GM04504 (cell line): ENCODE measurements at regions not wholly inside any gene's neighbourhood (a gene's known extent, or its start where the extent isn't known, plus 50 kb on each side); places are given as distances from the start of the nearest gene placed in this dataset.
"Not testable (repeated sequence)": the region's sequence is repeated elsewhere in the genome, so short reads cannot be mapped to it uniquely, and the experiment has no call there.

Source experiments
- DNase-seq: peaks from one replicate; pipeline ENCODE4 v3.0.0-alpha.2; 2012; ENCODE audit warnings: low read depth

DNA sequence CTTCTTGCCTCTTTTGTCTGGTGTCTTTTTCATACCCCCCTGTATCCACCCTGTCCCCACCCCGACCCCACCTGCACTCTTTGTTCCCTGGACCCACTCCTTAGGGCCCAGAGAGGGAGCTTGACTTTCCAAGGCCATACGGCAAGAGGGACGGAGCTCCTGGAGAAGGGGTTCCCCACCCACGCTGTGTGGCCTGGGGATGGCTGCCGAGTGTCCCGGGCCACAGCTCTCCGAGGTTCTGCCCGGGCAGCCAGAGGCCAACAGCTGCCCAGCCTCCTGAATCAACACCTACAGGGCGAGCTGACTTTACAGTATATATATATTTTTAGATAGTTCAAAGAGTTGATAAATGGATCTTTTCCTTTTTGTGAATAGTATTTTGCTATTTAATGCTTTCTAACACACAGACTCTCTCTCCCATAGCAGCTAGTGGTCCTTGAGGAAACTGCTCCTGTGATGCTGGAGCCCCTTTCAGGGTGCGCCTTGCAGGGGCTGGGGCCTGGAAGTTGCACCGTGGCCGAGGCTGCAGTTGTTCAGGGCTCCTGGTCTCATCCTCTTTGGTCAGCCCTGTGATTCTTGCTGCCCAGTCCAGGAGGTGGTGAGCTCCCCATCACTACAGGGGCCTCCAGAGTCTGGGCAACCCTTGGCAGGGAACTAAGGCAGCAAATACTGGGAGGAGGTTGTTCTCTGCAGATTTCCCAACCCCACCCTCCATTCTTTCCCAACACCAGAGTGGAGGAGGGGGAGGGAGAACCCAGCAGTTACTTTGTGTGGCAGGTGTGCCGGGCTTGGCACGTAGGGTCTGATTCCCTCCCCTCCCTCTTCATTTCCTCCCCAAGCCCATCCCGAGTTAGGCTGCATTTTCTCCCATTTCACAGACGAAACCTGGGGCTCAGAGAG, 321.6 kb downstream of the PTPRU start:
- DNase-seq, result no peak

DNA sequence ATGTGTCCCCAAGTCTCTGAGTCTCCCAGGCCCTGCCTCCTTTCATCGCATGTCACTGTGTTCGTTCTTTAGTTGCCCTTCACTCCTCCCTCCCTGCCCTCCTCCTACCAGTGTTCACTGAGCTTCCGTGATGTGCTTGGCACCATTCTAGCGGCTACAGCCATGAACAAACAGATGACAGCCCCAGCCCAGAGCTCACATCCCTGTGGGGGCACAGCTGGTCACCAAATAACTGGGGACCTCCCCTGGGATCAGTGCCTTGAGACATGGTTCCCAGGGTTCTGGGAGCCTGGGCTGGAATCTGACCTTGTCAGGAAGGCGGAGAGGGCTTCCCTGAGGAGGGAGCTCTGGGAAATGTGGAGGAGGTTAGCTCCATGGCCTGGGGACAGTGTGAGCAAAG, 320.7 kb downstream of the PTPRU start:
- no peak for DNase-seq

DNA sequence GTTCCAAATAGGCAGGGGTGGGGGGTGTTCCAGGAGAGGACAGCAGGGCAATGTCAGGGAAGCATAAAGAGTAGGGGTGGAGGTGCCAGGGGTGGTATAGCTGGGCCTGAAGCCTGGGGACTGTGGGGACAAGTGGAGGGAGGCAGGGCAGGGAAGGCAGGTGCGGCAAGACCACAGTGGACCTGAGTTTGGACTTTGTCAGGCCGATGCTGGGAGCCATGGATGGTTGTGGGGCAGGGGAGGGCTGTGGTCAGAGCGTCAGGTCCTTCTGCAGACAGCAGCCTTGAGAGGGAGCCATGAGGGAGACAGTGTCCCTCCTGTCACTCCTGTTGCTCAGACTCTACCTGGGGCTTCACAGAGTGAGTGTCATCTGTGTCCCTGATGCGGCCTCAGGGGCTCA, 320.3 kb downstream of the PTPRU start:
- DNase-seq, result no peak

DNA sequence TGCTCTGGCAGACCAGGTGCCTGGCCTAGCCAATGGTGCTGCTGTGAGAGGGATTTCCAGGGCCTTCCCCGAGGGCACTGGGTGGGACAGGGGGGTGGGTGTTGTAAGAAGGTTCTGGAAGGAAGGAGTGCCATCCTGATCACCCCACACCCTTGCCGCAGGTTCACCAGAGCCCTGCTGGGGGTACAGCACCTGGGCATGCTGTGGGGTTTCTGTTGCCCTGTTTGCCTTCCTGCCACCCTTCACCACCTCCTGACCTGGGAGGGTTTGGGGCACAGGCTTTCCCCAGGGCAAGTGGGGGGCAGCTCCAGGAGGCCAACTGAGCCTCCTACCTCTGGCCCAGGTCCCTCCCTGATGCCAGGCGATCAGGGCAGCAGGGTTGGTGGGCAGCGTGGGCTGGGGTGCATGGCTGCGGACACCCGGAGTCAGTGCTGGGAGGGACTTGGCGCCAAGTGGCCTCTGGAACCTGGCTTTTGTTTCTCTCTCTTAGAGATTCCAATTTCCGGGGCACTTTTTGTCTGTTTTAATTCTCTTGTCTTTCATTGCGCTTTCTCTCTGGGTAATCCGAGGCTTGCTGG, 318.8 kb downstream of the PTPRU start:
- no peak for DNase-seq

DNA sequence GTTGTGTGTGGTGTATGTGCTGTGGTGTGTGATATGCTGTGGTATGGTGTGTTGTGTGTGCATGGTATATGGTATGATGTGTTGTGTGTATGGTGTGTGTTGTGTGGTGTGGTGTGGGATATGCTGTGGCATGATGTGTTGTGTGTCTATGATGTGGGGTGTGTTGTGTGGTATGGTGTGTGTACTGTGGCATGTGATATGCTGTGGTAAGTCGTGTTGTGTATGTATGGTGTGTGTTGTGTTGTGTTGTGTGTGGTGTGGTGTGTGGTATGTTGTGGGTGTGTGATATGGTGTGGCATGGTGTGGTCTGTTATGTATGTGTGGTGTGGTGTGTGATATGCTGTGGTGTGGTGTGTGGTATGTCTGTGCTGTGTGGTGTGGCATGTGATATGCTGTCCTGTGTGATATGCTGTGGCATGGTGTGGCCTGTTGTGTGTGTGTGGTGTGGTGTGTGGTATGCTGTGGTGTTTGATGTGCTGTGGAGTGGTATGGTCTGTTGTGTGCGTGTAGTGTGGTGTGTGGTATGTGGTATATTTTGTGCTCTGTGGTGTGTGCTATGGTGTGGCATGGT, 318.0 kb downstream of the PTPRU start:
- DNase-seq, result no peak

DNA sequence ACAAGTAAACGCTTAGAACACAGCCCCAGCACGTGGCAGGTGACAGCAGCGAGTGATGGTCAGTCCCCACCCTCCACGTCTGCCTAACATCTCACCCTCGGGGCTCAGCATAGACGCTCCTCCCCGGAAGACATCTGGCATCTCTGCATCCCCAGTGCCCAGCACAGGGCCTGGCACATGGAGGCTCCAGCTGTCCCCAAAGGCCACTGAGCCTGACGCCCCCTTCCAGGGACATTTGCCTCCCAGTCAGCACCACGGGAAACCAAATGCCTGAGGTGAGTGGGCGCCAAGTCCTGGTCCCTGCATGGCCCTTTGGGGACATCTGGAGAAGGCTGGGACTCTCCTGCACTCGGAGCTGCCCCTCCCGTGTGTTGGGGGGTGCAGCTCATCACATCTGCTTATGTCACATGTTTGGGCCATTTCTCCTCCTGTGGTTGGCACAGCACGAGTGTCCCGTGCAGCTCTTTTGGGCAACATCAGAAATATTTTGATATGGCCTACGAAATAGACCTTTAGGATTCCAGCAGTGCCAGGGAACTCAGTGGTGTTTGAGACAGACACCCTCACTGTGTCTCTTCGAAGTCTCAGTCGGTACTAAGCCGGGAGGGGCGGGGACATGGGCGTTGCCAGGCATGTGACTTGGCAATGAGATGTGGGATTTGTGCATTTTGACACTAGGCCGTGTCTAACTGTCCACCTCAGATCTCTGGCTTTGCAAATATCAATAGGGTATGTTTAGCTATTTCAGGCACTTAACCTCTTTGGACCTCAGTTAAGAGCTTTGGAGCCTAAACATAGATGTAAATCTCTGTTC, 315.0 kb downstream of the PTPRU start:
- DNase-seq, result no peak

DNA sequence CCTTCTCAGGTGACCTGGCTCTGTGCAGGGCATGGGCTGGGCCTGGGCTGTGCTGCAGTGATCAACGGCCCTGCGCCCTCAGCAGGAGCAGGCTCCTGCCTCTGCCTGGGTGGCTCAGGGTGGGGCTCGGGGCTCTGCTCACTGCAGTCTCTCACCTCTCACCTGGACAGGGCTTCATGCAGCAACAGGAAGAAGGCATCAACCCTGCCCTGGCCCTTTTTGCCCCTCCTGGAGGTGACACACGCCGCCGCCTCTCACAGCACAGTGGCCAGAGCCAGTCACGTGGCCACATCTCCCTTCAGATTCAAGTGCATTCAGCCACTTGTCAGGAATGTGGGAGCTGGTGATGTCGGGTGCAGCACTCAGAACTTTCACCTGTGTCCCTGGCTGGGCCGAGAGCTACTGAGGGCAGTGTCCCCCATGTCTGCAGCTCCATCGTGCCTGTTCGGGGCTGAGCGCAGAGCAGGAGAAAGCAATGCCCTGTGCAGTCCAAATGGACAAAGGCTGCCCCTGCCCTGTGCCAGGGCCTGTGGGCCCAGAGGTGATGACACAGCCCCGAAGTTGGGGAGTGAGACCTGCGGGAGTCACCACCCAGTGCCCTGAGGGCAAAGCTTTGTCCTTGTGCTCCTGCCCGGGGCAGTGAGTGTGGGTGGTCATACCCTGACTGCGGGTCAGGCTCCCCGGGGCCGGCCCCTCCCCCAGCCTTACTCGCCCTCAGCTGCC, 314.0 kb downstream of the PTPRU start:
- no peak for DNase-seq

DNA sequence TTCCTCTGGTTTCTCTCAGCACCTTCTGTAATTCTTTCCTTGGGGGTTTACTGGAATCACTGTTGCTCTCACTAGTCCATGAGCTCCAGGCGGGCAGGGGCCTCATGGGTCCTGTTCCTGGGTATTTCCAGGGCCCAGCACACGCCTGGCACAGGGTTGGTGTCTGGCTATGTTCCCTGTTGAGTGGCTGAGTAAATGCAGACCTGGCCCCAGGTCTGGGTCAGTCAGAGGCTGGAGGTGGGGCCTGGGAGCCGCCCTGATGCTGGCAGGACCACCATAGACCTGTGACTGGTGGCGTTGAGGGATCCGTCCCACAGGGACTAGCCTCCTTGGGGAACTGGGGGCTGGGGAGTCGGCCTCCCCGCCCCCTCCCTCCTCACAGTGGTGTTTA, 313.4 kb downstream of the PTPRU start:
- not testable (repeated sequence) for DNase-seq

DNA sequence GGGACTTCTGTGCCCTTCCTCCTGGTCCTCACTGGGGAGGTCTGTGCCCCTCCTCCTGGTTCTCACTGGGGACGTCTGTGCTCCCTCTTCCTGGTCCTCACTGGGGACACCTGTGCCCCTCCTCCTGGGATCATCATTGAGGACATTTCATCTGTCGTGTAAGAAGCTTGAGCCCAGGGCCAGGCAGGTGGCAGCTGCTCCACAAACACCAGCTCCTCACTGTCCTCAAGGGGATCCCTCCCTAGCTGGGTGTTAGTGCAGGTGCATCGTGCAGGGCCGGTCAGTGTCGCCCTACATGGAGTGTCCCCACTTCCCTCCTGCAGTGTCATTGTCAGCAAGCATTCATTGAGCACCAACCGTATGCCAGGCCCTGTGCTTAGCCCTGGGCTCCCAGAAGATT, 312.7 kb downstream of the PTPRU start:
- DNase-seq, result no peak

DNA sequence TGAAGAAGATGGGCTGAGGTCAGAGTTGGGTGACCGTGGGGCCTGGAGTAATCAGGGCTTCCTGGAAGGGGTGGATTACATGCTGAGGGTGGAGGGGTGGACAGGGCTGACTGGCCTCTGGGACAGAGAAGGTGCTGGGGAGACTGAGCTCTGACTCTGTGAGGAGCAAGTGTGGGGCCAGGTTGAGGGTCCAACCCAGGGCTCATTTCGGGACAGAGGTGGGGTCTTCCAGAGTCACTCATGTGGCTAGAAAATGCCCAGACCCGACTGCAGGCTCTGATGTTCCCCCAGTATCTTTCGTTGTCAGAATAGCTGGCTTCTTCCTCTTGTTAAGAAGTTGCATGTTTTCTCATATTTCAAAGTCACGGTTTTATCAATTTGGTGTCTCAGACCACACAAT, 311.8 kb downstream of the PTPRU start:
- DNase-seq, result no peak

DNA sequence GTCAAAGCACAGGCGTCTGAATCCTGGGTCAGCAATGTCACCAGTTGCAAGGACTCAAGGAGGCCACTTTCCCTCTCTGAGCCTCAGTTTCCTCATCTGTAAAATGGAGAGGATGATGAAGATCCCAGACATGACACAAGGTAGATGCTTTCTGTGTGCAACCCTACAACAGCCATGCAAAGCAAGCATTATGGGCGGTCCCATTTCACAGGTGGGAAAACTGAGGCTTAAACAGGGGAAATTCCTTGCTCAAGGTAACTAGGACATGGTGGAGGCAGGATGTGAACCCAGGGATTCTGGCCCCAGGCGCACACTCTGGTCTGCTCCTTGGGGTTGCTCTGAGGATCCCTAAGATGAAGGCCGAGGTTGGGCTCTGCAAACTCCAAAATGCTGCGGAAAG, 311.0 kb downstream of the PTPRU start:
- no peak for DNase-seq

DNA sequence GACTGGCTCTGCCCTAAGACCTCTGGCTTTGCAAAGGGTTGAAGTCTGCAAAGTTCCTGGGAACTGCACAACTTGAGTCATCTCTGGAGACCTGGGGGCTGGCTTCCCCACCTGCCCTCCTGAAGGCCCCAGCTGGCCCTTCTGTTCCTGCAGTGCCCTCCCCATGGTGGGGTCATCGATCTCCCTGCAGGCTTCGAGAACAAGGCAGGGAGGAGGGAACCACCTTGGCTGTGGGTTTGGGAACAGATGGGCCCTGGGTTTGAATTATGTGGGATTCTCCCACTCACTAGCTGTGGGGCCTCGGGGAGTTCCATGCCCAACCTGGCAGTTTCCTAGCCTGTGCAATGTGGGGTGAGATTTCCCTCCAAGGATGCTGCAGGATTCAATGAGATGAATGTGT, 310.2 kb downstream of the PTPRU start:
- DNase-seq, result no peak

DNA sequence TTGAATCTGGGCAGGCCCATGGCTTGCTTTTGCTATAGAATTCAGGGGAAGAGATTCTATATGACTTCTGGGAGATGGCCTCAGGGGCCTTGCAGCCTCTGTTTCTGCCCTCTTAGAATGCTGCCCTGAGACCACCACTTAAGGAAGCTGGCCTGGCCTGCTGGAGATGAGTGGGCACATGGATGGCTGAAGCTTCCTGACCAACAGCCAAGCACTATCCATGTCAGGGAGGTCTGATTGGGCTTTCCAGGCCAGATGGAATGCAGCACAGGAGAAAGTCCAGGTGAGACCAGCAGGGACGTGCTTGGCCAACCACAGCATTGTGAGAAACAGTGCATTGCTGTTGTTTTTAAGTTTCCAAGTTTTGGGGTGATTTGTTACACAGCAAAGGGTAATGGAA, 308.1 kb downstream of the PTPRU start:
- DNase-seq, result no peak

DNA sequence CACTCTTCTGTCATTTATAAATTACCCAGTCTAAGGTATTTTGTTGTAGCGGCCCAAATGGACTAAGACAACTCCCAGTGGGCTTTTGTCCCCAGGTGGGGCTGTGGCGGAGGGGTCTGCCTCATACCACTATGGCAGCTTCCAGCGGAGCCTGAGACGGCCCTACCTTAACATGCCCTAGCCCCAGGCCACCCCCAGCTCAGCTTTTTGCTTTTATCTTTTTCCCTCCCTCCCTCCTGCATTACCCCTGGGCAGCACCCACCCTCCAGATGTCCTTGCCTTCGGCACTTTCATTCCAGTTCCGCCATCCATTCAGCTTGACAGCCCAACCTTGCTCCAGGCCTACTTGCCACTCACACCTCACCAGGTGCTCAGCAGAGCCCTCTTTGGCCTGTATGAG, 307.3 kb downstream of the PTPRU start:
- no peak for DNase-seq

DNA sequence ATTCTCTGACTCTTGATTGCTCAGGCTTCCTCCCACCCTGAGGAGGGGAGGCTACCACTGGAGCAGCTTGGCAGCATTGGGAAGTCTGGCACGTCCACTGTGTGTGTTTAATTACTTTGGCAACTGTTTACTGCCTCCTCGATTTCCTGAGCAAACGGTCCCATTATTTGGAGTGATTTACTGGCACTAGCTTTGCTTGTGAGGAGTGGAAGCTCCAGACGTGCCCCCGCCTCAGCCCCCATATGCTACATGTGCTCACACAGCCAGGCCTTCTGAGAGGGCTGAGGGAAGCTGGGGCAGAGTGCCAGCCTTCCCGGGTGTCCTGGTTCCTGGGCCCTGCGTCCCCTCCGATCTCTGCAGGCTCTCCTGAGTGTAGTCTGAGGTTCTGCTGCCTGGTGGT, 306.2 kb downstream of the PTPRU start:
- no peak for DNase-seq

DNA sequence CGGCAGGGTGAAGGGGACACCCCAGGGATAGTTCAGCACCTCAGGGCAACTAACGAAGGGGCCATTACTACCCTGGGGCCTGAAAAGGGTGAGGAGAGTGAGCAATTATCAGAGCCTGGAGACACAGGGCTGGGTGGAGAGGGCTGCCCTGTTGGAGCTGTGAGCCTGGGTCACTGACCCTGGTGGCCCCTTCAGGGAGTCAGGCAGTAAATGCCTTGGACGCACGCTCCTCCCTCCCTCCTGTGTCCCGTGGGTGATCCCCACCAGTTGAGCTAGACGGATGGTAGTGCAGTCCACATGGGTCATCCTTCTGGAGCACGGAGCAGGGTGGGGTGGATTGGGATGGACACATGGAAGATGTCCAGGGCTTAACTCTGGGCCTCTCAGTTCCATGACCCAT, 305.3 kb downstream of the PTPRU start:
- no peak for DNase-seq

DNA sequence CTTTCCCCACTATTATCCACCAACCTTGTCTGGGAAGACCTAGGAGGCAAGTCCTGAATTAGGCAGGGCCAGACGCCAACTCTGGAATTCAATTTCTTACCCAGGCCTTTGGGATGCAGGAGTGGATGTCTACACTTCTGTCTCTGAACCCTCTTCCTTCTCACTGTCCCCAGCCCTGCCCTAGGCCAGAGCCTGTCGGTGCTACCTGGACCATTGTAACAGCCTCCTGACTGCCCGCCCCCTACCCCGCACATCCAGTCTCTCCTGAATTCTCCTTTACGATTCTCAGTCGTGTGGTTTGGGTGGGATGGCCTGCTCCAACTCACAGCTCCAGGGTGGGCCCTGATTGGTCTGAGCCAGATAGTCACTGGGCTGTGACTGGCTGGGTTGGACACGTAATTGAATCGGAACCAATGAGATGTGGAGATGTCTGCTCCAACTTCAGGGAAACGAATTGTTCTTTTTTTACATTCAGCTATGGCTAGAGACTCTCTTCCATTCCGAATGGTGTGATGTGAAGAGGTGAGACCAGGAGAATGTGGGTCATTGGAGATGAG, 304.6 kb downstream of the PTPRU start:
- DNase-seq, result no peak

DNA sequence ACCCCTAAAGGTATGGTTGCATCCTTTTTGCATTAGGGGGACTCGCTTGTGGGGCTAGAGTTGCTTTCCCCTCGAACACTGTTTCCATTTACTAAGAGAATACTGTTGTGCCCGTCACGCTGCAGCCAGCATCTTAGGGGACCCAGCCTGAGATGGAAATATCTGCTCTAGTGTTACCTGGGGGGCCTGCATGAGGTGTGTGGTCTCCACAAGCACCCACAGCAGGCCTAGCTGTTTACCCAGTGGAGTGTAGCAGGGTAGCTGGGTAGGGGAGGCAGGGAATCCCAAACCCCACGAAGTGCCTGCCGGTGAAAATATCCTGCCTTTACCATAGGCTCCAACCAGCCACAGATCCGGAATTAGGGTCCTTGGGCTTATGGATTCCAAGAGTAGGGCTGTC, 303.6 kb downstream of the PTPRU start:
- no peak for DNase-seq

DNA sequence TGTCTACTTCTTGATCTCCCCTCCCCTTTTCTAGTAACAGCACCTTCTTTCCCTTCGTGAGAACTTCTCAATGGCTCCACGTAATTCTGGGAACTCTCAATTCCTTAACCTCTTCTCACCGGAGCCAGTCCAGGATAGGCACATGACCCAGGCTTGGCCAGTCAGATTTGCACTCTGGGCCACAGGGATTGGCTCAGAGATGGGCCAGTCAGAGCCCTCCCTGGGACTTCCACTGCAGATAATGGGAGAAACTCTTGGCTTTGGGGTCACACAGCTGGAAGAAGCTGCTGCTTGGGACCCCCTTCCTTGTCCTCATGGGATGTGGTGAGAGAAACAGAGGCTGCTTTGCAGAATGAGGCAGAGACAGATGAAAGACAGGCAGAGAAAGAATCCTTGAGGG, 302.3 kb downstream of the PTPRU start:
- DNase-seq, result no peak

DNA sequence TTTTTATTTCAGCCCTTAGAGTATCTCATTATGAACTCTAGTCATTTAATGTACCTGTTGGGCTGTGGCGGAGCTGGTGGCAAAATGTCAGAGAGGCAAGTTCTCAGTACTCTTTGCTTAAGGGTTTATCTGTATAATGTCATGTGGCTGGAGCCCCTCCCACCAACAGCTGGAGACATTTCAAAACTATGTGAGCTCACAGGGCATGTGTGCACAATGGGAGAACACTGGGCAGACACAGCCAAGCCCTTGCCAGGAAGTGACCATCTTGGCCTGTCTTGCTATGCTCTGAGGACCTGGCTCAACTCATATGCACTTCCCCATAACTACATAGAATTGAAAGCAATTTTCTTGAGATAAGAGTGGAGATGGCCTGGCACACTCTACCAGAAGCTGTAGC, 296.4 kb downstream of the PTPRU start:
- DNase-seq, result no peak

DNA sequence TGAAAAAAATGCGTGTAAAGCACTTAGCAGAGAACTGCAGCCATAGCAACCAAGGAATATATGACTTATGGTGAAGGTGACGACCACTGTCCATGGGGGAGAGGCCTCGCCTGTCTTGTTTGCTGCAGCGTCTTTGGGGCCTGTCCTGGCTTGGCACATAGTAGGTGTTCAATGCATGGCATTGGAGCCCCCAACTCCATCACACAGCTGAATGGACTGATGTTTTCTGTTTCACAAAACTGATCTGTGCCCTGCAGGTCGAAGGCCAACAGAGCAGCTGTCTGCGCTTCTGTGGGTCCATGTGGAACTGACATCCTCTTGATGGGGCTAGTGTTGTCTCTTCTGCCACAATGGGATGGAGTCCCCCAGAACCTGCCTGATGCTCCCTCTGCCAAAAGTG, 296.0 kb downstream of the PTPRU start:
- DNase-seq, result no peak

DNA sequence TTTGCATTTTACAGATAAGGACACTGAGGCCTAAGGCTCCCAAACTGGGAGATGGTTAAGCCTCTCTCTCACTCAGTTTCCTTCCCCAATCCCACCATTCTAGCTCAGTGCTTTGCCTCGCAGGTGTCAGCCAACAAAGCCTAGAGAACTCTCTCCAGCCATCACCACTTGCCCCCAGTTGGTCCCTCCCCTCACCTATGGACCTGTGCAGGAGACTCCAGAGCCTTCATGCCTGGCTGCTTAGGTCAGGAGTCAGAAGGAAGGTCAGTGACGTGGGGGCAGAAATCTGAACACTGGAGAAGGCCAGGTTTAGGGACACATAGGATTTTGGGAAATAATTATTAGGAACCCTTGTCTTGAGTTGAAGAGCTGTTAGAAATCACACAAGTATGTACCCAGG, 295.3 kb downstream of the PTPRU start:
- no peak for DNase-seq
